Esophagus muscularis mucosa (tissue), 3 donors: ENCODE measurements at regions not wholly inside any gene's neighbourhood (a gene's known extent, or its start where the extent isn't known, plus 50 kb on each side); places are given as distances from the start of the nearest gene placed in this dataset.

Source experiments
- POLR2A ChIP-seq: fragments of 450-650 bp; IDR thresholded peaks from one replicate; pipeline ENCODE4 v1.6.1; 2017; ENCODE audit warnings: antibody characterized with exemption, moderate library complexity, mild to moderate bottlenecking, low read depth
- TF ChIP-seq, protein P1 (sequence below), 3 experiments: fragments of 200-600 bp in 2 of 3; fragments of 450-650 bp in 1 of 3; sonication (generic) in 2 of 3; IDR thresholded peaks; one replicate each; pipeline ENCODE4 v1.5.1; 2017 to 2019; ENCODE audit warnings: antibody characterized with exemption in 3 of 3, mild to moderate bottlenecking in 2 of 3, moderate library complexity in 1 of 3

DNA sequence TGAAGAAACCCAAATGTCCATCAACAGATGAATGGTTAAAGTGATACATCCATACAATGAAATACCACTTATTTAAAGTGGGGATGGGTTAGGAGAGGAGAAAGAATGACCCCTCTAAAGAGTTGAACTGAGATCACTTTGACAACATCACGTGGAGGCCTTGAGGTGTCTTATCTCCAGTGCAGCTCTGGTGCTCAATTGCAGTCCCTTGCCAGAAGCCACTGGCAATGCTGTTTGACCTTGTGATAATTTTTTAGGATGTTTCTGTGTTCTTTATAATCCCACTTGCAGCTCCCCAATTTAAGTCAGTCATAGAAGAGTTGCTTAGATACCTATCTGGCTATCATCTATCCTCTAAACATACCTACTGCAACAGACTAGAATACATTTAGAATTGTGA is 167.6 kb downstream of the ZNF648 start:
- TF ChIP-seq, protein P1, sequence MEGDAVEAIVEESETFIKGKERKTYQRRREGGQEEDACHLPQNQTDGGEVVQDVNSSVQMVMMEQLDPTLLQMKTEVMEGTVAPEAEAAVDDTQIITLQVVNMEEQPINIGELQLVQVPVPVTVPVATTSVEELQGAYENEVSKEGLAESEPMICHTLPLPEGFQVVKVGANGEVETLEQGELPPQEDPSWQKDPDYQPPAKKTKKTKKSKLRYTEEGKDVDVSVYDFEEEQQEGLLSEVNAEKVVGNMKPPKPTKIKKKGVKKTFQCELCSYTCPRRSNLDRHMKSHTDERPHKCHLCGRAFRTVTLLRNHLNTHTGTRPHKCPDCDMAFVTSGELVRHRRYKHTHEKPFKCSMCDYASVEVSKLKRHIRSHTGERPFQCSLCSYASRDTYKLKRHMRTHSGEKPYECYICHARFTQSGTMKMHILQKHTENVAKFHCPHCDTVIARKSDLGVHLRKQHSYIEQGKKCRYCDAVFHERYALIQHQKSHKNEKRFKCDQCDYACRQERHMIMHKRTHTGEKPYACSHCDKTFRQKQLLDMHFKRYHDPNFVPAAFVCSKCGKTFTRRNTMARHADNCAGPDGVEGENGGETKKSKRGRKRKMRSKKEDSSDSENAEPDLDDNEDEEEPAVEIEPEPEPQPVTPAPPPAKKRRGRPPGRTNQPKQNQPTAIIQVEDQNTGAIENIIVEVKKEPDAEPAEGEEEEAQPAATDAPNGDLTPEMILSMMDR (IDR thresholded peaks at IDR 0.05) = no peak
- TF ChIP-seq POLR2A = no peak
